GM23248 (cell line): ENCODE measurements at regions not wholly inside any gene's neighbourhood (a gene's known extent, or its start where the extent isn't known, plus 50 kb on each side); places are given as distances from the start of the nearest gene placed in this dataset.

ENCODE experiments used
- EZH2 ChIP-seq: fragments of 200-600 bp; sonication (generic); IDR thresholded peaks from 2 replicates; pipeline ENCODE4 v1.6.1; 2018; ENCODE audit warnings: antibody characterized with exemption, mild to moderate bottlenecking; ENCODE audit not compliant: insufficient read depth, poor library complexity, severe bottlenecking
- EZH2phosphoT487 ChIP-seq: fragments of 200-600 bp; sonication (generic); IDR thresholded peaks from 2 replicates; pipeline ENCODE4 v1.6.1; 2018; ENCODE audit warnings: antibody characterized with exemption, moderate library complexity, mild to moderate bottlenecking, low read depth; ENCODE audit not compliant: insufficient read depth

DNA sequence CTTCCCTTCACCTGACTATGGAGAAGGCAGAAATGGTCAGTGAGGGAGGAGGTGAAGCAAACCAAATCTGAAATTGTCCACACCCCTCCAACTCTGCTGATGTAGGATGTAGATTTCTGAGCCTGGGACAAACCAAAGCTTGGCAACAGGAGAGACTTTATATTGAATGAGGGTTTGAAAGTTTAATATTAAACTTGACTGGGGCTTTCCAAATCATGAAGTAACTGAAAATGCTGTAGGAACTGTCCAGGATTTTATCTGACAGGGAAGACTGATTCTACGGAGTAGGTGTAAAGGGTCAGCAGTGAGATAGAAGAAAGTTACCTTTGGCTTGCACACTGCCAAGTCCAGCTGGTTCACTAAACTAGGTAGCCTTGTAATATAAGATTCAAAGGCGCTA, 194.5 kb downstream of the TDRD15 start:
- TF ChIP-seq EZH2: no peak
- no peak for TF ChIP-seq EZH2phosphoT487
